GM19239 (cell line): ENCODE measurements at regions not wholly inside any gene's neighbourhood (a gene's known extent, or its start where the extent isn't known, plus 50 kb on each side); places are given as distances from the start of the nearest gene placed in this dataset.

Experiments
- DNase-seq: peaks from one replicate; pipeline ENCODE4 v3.0.0; 2011; ENCODE audit warnings: low spot score; ENCODE audit not compliant: insufficient read length
- FAIRE-seq: peaks from 2 replicates; lab custom pipeline; 2011; peaks lifted over from hg19 to GRCh38; lab: Jason Lieb, UNC

DNA sequence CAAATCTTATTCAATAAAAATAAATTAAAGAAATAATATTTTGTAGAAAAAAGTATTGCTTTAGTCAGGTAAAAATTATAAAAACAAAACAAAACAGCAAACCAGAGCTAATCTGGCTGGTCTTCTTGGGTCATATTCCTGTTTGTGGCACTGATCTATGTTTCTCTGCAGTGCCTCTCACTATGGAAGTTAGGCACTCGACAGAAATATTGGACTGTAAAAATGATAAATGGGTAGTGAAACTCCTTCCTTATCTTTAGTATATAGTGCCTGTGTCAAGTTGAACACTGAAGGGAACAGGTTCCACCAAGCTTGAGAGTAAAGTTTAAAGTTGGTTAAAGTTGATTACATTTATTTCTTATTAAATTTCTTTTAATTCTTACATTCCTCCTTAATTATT, 1195.6 kb upstream of the GBE1 start:
- FAIRE-seq (no peak), DNase-seq (no peak)

DNA sequence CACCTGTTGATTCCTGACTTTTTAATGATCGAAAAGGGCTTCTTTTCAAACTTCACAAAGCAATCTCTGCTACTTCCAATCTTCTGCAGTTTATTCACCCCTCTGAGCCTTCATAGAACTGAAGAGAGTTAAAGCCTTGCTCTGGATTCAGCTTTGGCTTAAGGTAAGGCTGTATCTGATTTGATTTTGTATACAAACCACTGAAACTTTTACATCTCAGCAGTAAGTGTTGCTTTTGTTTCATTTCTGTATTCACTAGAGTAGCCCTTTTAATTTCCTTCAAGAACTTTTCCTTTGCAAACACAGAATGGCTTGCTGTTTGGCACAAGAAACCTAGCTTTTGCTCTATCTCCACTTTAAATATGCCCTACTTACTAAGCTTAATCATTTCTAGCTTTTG, 1193.0 kb upstream of the GBE1 start:
- FAIRE-seq (no peak), DNase-seq (no peak)

DNA sequence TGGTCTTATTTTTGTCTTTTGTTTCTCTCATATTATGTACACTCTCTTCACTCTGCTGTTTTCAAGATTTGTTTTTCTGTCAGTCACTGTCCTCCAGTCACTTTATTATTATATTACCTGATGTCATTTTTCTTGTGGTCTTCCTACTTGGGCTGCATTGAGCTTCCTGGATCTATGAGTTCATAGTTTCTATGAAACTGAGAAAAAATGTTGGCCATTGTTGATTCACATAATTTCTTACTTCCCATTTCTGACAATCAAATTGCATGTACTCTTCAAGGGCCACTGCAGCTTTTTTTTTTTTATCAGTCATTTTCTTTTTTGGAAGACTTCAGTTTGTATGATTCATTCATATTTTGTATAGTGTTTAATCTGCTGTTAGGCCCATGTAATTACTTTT, 1180.6 kb upstream of the GBE1 start:
- DNase-seq = no peak
- no peak for FAIRE-seq

DNA sequence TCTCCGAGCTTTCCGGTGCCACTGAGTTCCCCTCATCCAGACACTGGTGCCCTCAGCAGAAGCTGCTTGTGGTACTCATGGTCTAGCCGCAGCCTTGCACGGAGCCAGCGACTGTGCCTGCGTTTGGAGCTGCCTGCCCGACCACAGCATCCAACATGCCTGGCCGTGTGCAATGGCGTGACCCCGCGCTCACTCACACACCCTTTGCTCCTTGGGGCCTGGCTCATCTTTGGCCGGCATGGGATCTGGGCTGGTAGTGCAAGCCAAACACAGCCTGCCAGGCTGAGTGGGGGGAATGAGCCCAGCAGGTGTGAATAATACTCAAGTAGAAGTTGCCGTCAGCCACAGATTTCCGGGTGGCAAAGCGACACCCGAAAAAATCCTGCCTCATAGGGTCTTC, 1178.7 kb upstream of the GBE1 start:
- FAIRE-seq (no peak), DNase-seq (no peak)

DNA sequence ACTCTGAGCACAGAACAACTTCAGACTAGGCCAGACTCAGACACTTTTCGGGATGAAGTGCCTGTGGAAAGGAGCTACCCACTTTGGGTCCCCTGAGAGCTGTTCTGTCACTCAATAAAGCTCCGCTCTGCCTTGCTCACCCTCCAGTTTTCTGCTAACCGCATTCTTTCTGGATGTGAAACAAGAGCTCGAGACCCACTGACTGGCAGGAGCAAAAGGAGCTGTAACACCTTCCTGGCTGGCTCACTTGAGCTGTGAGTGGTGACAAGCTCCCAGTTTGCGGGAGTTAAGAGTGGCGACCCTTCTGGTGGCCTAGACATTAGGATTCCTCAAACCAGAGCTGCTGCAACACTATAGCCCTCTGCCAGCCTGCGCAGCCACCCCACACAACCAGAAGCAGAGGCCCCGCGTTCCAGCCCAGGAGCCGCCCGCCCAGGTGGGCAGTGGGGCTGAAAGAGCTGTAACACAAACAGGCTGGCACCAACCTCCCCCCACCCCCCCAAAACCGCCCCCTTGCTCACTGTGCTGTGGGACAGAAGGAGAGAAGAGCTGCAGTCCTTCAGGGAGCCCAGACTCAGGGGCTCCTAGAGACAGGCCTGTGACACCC, 1178.1 kb upstream of the GBE1 start:
- FAIRE-seq = no peak
- no peak for DNase-seq

DNA sequence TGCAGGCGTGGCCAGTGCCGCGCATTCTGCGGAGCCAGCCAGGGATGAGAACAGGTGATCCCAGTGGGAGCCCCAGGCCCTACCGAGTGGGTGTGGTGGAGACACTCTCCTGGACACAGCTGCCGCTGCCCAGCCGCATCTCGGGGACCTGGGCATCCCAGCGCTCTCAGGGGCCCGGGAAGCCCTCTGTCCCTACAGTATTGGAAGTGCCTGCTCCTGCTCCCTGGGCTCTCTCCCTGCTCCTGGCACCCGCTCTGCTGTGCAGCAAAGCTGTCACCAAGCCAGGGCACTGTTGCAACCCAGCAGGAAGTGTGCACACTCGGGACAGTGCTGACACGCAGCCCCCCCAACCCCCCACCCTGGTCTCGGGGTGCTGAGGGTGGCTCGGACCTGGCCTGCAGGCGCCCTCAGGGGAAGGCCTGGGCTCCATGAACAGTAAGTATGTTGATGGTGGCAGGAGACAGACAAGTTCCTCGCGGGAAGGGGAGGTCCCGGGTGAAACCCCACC, 1177.4 kb upstream of the GBE1 start:
- FAIRE-seq = no peak

DNA sequence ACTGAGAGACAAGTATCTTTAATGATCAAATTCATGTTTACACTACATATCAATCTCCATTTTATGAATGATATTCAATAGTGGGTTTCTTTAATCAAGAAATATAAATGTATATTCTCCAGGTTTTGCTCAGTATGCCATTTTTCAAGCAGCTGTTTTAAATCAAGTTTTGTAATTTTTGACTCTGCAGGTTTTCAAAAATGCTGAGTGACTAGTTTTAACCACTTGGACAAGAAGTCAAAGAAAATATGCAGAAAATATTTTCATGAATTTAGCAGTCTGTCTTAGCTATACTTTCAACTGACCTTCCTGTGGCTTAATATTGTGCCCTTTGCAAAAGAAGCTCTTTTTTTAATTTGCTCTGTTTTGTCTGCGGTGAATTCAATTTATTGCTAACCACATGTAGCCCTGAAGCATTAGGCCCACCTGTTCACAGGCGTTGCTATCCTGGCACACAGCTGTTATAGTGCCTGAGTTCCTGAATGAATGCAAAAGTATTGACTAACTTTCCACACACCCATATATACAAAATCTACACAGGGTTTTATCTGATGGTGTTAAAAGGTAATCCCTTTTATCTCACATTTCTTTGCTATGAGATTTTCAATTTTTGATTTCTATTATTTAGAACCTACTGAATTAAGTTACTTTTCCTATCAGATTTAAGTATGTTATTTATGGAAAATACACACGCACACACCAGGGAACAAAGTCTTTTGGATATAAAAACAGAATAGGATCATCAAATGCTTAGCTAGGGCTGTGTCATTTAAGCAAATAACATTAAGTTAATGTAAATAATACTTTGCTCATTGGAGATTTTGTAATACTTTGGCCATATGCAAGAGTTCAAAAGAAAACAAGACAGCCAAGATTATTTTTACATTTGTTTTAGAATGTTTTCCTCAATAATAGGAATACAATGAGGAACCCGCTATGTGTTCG, 1166.1 kb upstream of the GBE1 start:
- FAIRE-seq = no peak

More for the DNA sequence above, 1177.4 kb upstream of the GBE1 start:
- DNase-seq = no peak

DNA sequence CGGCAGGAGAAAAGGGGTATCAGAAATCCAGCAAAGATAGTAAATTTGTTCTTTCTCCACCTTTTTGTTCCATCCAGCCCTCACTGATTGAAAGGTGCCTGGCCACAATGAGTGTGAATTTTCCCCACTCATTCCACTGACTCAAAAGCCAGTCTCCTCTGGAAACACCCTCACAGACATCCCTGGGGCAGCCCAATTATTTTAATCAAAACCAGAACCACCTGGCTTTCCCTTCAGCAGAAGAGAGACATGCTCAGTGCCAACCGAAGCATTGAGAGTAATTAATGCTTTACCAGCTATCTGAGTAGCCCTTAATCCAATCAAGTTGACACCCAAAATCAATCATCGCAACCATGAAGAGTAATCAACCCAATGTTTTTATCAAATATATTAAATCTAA, 1129.6 kb upstream of the GBE1 start:
- DNase-seq = no peak
- no peak for FAIRE-seq

More for the DNA sequence above, 1166.1 kb upstream of the GBE1 start:
- no peak for DNase-seq

DNA sequence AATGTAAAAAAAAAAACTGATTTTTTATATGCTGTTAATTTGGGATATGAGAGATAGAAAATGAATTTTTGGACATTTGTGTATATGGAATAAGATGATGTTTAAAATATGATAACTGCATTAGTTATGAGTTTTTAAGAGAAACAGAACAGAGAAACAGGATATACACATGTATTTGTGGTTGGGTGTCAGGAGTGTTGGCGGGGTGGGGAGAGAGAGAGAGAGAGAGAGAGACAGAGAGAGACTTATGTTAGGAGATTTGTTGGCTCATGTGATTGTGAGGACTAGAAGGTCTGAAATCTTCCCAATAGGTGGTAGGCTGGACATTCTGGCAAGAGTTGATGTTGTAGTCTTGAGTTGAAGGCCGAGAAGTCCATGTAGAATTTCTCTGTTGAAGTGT, 1121.6 kb upstream of the GBE1 start:
- FAIRE-seq (no peak), DNase-seq (no peak)

DNA sequence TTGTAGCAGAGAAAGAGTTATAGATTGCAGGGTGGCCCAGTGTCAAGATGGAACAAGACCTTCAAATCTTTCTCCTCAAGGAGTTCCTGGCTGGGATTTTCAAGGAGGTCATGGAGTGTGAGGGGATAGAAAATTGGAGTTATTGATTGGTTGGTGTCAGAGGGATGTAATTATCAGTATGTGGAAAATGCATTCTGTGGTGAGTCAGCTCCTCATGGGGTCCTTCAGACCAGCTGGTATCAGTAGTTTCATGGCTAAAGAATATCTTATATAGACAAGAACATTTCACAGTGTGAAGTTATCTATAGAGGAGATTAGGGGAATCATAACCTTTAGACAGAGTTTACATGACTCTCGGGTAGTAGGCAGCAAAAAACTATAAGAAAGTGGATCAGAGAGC, 1114.0 kb upstream of the GBE1 start:
- FAIRE-seq = no peak
- DNase-seq = no peak

DNA sequence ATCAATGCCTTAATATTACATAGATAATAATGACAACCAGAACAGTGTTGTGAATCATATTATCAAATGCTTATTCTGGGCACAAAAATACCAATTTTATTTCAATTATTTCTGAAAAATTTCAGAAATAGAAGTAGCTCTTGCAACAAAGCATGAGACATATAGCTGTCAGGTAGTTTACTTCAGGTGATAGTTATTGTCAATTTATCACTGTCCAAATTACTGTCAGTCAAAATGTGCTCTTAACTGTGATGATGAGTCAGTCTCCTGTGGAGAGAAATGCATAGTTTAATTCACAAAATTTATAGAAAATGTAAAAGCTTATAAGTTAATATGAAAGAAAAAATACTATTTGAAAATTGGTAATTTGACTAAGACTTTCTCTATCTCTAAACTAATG, 1078.4 kb upstream of the GBE1 start:
- no peak for DNase-seq
- no peak for FAIRE-seq

DNA sequence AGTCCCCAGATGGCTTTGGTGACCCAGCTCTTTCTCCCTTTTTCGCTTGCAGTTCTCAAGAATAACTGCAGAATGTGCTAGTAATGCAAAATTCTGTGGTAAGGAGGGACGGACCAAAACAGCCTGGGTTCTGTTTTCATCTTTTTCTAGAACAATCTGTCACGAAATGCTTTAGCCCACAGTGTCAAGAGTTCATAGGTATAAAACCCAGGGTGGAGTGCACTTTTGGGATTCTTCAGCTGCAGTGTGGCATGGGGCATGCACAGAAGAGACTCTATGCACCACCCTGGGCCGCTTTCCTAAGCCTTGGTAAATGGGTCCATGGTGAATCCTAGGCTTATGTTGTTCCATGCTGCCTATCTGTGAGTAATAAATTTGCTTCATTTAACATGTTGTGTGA, 1072.7 kb upstream of the GBE1 start:
- DNase-seq = no peak
- FAIRE-seq = no peak

DNA sequence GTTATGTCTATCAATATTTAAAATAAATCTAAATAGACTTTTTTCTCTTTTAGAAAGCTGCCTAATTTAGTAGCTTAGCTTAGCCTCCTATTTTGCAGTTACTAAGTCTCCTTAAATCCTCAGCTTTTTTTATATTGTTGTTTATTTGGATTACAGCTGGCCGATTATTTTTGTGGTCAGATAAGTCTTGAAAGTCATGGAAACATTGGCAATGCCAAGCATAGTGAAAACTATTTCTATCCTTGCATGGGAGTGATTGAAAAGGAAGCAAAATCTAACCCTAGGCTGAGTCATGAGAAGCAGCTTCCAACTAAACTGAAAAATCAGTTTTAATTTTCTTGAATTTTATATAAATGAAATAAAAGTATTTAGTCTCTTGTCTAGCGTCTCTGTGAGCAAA, 1063.0 kb upstream of the GBE1 start:
- no peak for FAIRE-seq
- DNase-seq = no peak

DNA sequence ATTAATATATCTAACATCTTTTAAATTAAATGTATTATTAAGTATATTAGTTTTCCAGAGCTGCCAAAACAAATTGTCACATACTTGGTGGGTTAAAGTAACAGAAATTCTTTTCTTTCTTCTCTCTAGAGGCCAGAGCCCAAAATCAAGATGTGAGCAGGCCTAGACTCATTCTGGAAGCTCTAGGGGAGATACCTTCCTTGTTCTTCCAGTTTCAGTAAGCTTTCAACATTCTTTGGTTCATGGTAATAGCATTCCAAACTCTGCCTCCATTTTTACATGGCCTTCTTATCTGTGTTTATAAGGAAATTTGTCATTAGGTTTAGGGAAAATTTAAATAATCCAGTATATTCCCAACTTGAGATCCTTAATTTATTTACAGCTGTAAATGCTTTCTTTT, 1054.6 kb upstream of the GBE1 start:
- DNase-seq (no peak), FAIRE-seq (no peak)

DNA sequence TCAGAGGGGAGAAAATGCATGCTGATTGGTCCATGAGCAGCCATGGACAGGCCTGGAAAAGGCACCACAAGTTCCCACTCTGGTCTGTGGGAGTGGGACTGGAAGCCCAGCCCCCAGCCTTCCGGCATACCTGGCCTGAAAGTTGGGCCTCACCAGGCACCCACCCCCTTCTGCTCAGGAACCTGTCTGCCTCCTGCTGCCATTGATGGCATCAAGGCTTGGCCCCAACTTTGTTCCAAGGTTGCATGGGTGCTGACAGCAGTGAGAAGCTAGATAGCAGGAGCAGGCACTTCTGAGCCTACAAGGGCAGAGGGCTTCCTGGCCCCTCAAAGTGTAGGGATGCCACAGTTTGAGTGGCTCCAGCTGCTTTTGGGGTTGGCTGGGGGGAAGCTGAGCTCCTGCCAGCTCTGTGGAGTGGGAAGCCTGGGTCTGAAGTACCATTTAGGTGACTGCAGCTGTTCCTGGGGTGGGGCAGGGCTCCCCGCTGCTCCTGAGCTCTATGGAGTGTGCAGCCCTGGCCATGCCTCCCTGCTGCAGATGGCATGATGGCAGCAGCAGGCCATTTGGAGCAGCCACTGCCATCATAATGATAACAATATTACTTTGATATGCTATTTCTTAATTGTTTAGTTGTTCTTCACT, 1054.1 kb upstream of the GBE1 start:
- FAIRE-seq (no peak), DNase-seq (no peak)

DNA sequence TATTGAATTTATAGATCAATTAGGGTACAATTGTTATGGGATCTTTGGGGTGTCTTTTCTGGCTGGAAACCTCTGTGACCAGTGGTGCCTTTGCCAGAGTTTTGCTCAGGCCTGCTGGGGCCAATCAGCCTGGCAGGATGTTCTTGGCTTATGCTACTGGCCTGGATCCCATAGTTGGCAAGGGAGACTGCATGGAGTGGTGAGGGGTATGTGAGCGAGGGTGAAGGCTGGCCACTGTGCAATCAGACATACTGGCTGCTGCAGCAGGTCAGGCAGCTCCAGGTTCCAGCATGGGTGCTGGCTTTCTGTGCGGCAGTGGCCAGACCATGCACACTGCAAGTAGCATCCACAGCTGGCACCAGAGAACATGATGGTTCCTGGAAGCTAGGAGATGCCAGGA, 1053.2 kb upstream of the GBE1 start:
- no peak for DNase-seq
- no peak for FAIRE-seq

DNA sequence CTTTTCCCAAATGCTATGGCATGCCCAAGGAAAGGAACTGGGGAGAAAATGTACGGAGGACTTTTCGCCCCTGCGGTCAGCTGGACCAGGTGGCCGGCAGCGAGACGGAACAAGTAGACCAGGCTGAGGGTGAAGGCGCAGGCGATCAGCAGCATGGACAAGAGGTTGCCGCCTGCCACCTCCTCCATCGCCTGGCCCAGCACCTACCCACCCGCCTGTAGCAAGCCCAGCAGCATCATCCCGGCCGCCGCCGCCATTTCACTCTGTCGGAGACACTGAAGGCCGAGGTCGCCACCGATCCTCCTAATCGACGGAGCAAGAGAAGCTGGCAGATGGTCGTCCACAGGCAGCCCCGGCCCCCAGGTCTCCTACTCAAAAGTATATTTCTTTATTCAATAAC, 1046.3 kb upstream of the GBE1 start:
- DNase-seq (no peak), FAIRE-seq (no peak)

DNA sequence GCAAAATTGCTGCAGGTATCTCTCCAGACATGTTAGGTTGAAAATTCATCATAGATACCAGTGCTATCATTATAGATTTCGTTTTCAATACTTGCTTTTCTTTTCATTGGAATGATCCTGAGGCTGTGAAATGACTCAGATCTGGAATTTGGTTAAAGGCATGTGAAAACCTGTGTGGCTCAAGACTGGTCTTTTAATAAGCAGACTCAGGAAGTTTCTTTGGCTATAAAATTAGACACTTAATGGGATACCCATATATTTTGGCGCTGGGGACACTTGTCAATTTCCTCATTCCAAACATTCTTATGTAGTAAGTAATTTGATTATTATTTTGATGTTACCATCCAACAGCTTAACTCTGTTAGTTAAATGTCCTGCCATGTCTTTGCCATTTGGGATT, 1041.1 kb upstream of the GBE1 start:
- FAIRE-seq (no peak), DNase-seq (no peak)

DNA sequence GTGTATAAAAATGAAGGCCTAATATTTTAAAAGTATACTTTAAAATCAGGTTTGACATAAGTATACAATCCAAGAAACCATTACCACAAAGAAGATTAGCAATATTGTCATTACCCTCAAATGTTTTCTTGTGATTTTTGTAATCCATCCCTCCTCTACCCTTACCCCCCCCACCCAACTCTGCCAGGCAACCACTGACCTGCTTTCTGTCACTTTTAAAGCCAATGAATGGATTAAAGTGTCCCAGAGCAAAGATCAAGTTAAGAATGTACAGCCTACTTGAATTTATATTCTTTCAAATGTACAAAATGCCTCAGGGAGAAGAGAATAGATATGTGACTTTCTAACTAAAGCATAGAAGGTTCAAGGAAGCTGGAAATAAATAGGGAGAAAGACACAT, 1038.8 kb upstream of the GBE1 start:
- DNase-seq (no peak), FAIRE-seq (no peak)

DNA sequence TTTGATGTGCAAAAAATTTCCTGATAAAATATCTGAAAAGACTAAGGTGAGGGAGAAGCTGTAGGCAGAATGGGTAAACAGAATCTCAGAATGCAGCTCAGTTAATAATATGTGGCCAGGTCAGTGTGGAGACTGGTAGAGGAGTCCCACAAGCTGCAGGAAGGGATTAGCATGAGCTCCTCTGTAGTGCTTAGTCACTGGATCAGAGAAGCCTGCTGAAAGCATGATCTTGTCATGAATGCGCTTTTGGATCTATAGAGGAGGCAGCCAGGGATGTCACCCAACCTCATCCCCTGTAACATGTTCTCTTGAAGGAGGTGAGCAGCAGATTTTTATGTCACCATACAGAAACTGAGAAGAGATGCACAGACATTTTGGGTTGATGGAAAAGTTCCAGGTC, 1035.3 kb upstream of the GBE1 start:
- no peak for FAIRE-seq
- no peak for DNase-seq

DNA sequence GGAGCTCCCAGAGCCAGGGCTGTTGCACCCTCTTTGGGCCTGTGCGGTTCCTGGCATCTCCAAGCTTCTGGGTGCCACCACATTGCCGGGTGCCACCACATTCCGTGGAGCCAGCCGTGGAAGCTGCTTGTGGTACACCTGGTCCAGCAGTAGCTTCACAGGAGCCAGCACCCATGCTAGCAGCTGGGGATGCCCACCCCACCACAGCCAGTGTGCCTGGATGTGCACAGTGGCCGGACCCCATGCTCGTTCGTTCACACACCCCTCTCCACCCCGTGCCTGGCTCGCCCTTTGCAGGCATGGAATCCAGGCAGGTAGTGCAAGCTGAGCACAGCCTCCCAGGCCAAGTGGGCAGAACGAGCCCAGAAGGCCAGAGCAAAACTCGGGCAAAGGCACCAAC, 1029.8 kb upstream of the GBE1 start:
- DNase-seq (no peak), FAIRE-seq (no peak)
